SU-DHL-6 (cell line): ENCODE measurements at regions not wholly inside any gene's neighbourhood (a gene's known extent, or its start where the extent isn't known, plus 50 kb on each side); places are given as distances from the start of the nearest gene placed in this dataset.

Source experiments
- H2AFZ ChIP-seq: fragments of 200-600 bp; sonication (generic); 2 replicates; pipeline ENCODE4 v1.6.1; 2014; ENCODE audit warnings: low read depth, mild to moderate bottlenecking, moderate library complexity, mixed read lengths, antibody characterized with exemption, low read length; ENCODE audit not compliant: severe bottlenecking
- H3F3A ChIP-seq: fragments of 200-600 bp; shearing (Covaris generic); 2 replicates; pipeline ENCODE4 v1.6.0; 2016; ENCODE audit warnings: antibody characterized with exemption, mild to moderate bottlenecking; ENCODE audit not compliant: insufficient read depth
- H3K27ac ChIP-seq: fragments of 200-600 bp; sonication (generic); 2 replicates; pipeline ENCODE4 v1.5.1; 2016; ENCODE audit warnings: low read depth, mild to moderate bottlenecking, low read length, moderate library complexity, mixed read lengths
- H3K27me3 ChIP-seq: fragments of 200-600 bp; sonication (generic), shearing (Covaris generic); 2 replicates; pipeline ENCODE4 v1.6.0; 2014; ENCODE audit warnings: mild to moderate bottlenecking, low read length
- H3K36me3 ChIP-seq: fragments of 200-600 bp; sonication (generic); 2 replicates; pipeline ENCODE4 v1.6.1; 2014; ENCODE audit warnings: mild to moderate bottlenecking, low read length, mixed read lengths
- H3K4me2 ChIP-seq: fragments of 300-600, 200-600 bp; shearing (Covaris generic), sonication (generic); 2 replicates; pipeline ENCODE4 v1.6.0; 2014; ENCODE audit warnings: low read length, low read depth, mild to moderate bottlenecking; ENCODE audit not compliant: poor library complexity, severe bottlenecking
- H3K4me3 ChIP-seq: fragments of 200-600 bp; sonication (generic); 2 replicates; pipeline ENCODE4 v1.5.1; 2014; ENCODE audit warnings: antibody characterized with exemption, low read length, mild to moderate bottlenecking, mixed read lengths; ENCODE audit not compliant: insufficient read depth, poor library complexity, severe bottlenecking
- H3K79me2 ChIP-seq: fragments of 200-600 bp; sonication (generic); 2 replicates; pipeline ENCODE4 v1.6.1; 2014; ENCODE audit warnings: mild to moderate bottlenecking, low read length, moderate library complexity; ENCODE audit not compliant: insufficient read depth
- H3K9ac ChIP-seq: fragments of 200-600 bp; sonication (generic); 2 replicates; pipeline ENCODE4 v1.7.0; 2014; ENCODE audit warnings: mild to moderate bottlenecking, low read length
- H3K9me2 ChIP-seq: fragments of 200-600 bp; sonication (generic); replicated peaks from 2 replicates; pipeline ENCODE4 v1.6.1; 2014; ENCODE audit warnings: low read length; ENCODE audit not compliant: insufficient read depth
- H3K9me3 ChIP-seq: fragments of 200-600 bp; sonication (generic); 2 replicates; pipeline ENCODE4 v1.6.1; 2014; ENCODE audit warnings: low read length, mixed read lengths; ENCODE audit not compliant: insufficient read depth
- H4K20me1 ChIP-seq: fragments of 200-600 bp; sonication (generic); 2 replicates; pipeline ENCODE4 v1.6.1; 2014; ENCODE audit warnings: low read depth, mild to moderate bottlenecking, antibody characterized with exemption, low read length, moderate library complexity, mixed read lengths
- CTCF ChIP-seq: fragments of 200-600 bp; sonication (generic); IDR thresholded peaks from one replicate; pipeline ENCODE4 v1.5.1; 2017; ENCODE audit warnings: antibody characterized with exemption, mild to moderate bottlenecking, low read length, moderate library complexity; ENCODE audit not compliant: insufficient read depth, poor library complexity, severe bottlenecking
- EZH2phosphoT487 ChIP-seq: fragments of 200-600 bp; sonication (generic), shearing (Covaris generic); conservative IDR thresholded peaks from 2 replicates; pipeline ENCODE4 v1.6.1; 2018; ENCODE audit warnings: mild to moderate bottlenecking, antibody characterized with exemption, low read length, moderate library complexity, mixed read lengths

DNA sequence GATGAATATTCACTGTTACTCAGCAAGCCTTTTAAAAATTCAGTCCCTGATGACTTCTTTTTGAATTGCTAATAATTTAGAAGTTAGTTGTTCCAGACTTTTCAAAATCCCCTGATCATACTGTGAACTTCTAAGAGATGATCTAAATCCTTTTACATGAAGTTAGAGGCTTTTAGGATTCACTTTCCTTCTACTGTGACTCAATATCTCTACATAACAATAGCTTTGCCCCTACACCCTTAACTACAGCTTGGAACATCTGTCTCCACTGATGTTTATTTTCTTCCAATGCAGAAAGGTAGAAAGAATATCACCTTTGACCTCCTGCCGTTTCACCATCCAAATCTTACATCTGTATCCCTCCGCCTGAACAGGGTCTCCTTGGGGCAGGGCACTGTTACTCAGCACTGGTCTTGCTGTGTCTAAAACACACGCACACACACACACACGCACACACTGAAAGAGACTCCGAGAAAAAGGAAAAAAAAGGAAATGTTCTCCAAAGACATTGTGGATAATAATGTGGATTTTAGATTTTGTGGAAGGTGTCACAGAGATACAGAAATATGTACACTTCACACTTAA is 111.6 kb upstream of the GPRIN3 start:
- Histone ChIP-seq H3K4me3 (no peak overlapping the region), H2AFZ (no peak overlapping the region), H3K9me3 (no peaks in the 10 kb centered on the region), H4K20me1 (no peaks in the 10 kb centered on the region), H3K4me2 (no peak overlapping the region), H3F3A (no peaks in the 10 kb centered on the region), H3K9ac (no peak overlapping the region), H3K79me2 (no peaks in the 10 kb centered on the region), H3K27ac (no peak overlapping the region), H3K36me3 (no peaks in the 10 kb centered on the region), H3K9me2 (no peaks in the 10 kb centered on the region), H3K27me3 (no peaks in the 10 kb centered on the region)
- TF ChIP-seq EZH2phosphoT487 (no peak), CTCF (no peak)

- H3K27me3 ChIP-seq = no peaks in the 10 kb centered on the region
- no peak overlapping the region for H3K9ac ChIP-seq
- no peaks in the 10 kb centered on the region for H3K79me2 ChIP-seq
- H2AFZ ChIP-seq = no peak overlapping the region
- no peaks in the 10 kb centered on the region for H4K20me1 ChIP-seq
- H3K36me3 ChIP-seq = no peaks in the 10 kb centered on the region
- H3K9me3 ChIP-seq = no peaks in the 10 kb centered on the region
- no peak overlapping the region for H3K4me3 ChIP-seq
- TF ChIP-seq CTCF (no peak), EZH2phosphoT487 (no peak)
- H3K4me2 ChIP-seq = no peak overlapping the region
- no peaks in the 10 kb centered on the region for H3K9me2 ChIP-seq
- H3K27ac ChIP-seq = no peak overlapping the region
- H3F3A ChIP-seq = no peaks in the 10 kb centered on the region
Measured at GRCh38 chr4:89416960-89417359, 109.4 kb upstream of the GPRIN3 start.

DNA sequence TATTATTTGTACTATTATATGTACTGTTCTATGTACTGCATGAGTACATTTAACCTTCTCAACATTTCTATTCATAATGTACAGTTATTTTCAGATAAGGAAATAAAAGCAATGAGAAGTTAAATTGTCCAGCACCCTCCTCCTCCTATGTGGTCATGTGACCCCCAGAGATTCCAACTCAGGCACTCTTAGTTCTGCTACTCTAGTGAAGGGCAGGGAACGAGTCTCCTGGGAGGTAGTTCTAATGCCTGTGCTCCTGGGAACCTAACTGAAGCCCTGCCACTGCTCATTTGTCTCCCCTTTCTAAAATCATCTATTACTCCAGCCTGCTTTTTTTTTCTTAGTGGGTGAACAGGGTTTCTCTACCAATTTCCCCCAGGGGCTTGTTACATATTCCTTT is 105.9 kb upstream of the GPRIN3 start:
- no peak overlapping the region for H2AFZ ChIP-seq
- no peak overlapping the region for H3K4me2 ChIP-seq
- no peak overlapping the region for H3K4me3 ChIP-seq
- H3K9me2 ChIP-seq = no peaks in the 10 kb centered on the region
- no peaks in the 10 kb centered on the region for H3K9me3 ChIP-seq
- H3K36me3 ChIP-seq = no peaks in the 10 kb centered on the region
- no peaks in the 10 kb centered on the region for H3K79me2 ChIP-seq
- TF ChIP-seq CTCF = no peak
- no peak for TF ChIP-seq EZH2phosphoT487
- no peak overlapping the region for H3K27ac ChIP-seq
- H3K27me3 ChIP-seq = no peaks in the 10 kb centered on the region
- no peaks in the 10 kb centered on the region for H3F3A ChIP-seq
- no peaks in the 10 kb centered on the region for H4K20me1 ChIP-seq
- H3K9ac ChIP-seq = no peak overlapping the region
